ENCODE measurements at regions not wholly inside any gene's neighbourhood (a gene's known extent, or its start where the extent isn't known, plus 50 kb on each side); places are given as distances from the start of the nearest gene placed in this dataset.
A peak's percentile ranks its signal among the peaks of the same experiment; 100 is the strongest.

DNA sequence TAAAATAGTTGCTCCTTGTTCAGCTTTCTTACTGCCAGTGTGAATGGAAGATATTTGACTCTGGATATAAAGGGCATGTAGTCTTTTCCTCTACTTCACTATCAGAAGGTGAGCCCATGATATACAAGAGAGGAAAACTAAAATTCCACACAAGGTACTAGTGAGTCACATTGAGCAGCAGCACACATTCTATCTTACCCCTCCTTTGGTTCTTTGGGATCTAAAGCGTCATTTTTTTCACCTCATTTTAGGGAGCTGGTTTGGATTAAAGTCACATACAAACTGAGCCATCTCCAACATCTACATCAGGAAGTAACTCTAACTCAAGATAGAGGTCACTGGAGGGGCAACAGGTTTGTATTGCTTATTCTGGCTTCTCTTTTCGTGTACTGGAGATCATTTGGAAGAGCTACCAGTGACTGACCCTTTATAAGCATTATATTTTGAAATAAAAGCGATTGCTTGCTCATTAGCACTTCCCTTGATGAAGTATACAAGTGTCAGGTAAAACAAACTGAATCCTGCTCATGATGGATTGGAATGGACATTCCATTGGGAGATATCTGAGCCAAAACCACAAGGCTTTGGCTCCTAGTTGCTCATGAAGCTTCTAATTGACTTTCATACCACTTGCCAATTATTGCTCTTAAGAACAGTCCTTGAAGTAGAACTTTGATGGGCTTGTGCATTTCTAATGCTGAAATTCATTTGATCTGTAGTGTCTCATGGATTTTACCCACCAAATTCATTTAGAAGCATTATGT, 124.1 kb downstream of the SPCS3 start:
- DNase-seq = no peak

DNA sequence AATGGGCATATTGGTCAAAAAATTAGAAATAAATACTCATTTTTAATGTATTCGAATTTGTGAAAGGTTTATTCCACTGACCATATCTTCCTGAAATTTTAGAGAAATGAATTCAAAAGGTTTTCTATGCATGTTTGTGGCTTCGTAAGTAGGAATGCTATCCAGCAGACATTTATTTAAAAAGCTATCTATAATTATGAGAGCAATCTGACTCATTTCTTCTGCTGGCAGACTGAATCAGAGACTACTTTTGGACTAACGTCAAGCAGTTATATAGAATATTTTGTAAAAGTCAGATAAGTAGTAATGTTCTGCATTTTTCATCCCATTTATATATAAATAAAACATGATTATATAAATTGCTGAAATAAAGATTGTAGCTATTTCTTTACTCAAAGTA, 125.0 kb downstream of the SPCS3 start:
- DNase-seq = no peak

GRCh38 chr4:176448761-176449160, 129.0 kb downstream of the SPCS3 start:
- DNase-seq = no peak

- DNase-seq = peak; percentile 25
These were observed 131.7 kb downstream of the SPCS3 start for GRCh38 chr4:176451443-176451842.

- no peak for DNase-seq
These were observed 133.3 kb downstream of the SPCS3 start for GRCh38 chr4:176453079-176453478.

- DNase-seq = no peak
These were observed 133.9 kb downstream of the SPCS3 start for GRCh38 chr4:176453658-176454057.

DNA sequence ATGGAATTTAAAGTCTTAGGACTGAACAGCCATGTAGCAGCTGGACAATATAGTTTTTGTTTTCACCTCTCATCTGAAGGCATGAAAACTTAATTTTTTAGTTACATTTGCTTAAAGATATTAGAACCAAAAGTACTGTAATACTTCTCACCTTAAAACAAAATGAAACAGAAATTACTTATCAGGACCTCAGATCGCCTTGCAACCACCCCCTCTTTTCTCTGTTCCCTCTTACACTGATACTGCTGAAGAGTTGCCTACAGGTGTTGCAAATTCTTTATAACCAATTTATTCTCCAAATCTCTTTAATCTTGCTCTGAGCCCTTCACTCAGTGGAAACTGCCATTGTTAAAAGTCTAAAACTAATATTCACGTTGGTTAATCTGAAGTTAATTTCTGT, 145.0 kb downstream of the SPCS3 start:
- no peak for DNase-seq

DNA sequence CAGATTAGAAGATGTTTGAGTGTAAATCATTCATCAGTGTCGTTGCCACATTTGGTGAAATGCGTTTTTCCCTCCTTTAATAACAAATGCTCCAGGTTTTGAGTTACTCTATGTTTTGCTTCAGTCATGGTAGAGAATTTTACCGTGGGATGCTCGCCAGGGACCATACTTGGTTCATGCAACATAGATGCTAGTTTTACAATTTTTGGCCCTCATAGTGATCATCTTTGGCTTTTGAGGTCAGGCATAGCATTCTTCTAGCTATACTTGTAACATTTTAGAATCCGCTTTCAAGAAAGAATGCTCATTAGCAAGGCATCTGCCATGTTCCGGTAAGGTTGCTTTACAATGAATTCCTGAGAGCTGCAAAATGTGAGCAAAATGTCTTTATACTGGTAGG, 147.2 kb downstream of the SPCS3 start:
- DNase-seq = no peak

- DNase-seq = no peak
These were observed 149.8 kb downstream of the SPCS3 start for GRCh38 chr4:176469546-176469945.

- no peak for DNase-seq
These were observed 150.9 kb downstream of the SPCS3 start for GRCh38 chr4:176470671-176471070.

- DNase-seq = no peak
These were observed 155.3 kb downstream of the SPCS3 start for GRCh38 chr4:176475067-176475466.

- no peak for DNase-seq
These were observed 158.3 kb downstream of the SPCS3 start for GRCh38 chr4:176478076-176478475.

GRCh38 chr4:176479767-176480166, 160.0 kb downstream of the SPCS3 start:
- no peak for DNase-seq

- DNase-seq = no peak
These were observed 163.2 kb downstream of the SPCS3 start for GRCh38 chr4:176482972-176483371.

DNA sequence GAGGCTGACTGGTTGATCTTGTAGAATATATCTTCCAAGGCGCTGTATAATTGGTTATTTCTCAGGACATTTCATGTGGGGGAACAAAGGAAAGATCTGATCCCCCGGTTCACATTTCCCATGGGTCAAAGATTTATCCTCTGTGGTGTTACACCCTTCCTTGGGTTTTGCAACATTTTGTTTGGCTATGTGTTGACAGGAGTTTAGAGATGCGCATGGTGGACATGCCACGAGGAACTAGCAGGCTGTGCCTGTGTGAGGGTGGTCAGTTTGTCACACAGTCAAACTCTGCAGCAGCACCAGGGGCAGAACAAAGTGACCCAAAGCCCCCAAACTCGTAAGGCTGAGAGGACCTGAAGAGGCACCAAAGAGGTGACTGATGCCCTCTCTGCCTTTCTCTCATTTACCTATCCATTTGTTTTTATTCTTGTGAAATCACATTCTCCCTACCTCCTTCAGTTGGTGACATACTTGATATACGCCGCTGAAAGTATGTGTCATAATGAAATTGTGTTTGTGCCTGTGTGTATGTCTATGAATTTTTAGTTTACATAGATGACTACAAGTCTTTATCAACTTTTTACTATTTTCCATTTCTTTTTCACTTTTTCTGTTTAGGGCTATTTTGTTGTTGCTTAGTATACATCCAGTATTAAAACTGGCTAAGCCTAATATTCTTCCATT, 164.7 kb downstream of the SPCS3 start:
- DNase-seq = no peak

GRCh38 chr4:176489001-176489400, 169.2 kb downstream of the SPCS3 start:
- no peak for DNase-seq

DNA sequence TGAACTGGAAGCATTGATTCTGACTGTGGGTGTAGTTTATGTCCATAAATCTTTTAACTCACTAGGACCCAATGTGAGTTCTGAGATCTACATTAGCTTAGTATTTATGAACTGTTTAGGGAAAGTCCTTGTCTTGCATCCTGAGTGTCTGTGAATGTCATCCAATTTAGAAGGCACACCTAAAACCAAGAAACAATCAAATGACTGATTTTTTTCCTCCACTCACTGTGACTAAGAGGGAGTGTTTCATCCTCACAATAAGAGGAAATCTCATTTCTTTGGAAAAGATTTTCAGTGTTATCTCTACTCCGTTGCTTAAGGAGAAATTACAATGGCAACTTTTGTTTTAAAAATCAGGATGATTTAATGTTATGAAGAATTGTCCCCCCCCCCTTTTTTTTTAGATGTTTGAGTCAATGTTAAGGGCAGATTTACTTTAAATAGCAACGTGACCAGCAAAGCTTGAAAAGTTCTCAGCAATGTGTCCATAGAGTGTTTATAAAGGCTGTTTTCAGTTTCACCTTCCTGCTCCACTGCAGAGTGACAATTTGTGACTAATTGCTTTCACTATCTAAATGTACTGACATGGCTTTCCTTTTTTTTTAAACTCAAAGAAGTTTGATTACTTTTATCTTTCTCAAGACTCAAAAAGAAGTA, 173.0 kb downstream of the SPCS3 start:
- DNase-seq = no peak

DNA sequence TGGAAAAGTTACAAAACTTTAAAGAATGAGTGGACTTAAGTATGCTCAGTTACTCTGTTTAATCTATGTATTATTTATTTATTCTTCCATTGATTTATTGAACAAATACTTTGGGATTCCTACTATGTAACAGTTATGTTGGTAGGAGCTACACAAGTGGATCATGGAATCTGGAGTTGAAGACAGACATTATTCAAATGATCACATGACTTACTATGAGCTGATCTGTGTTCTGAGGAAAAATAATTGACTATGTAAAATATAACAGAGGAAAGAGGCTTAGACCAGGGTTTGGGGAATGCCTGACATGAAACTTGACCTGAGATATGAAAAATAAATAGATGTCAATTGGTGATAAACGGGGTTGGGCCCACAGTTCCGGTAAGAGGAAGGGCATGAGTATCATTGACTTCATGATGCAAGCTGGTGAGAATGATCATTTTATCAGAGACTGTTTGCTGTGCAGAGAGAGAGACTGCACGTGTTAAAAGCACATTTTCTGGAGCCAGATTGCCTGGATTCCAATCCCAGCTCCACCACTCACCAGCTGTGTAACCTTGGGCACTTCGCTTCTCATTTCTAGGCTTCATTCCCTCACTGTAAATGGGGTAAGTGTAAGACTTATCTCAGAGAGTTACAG, 179.0 kb downstream of the SPCS3 start:
- no peak for DNase-seq

DNA sequence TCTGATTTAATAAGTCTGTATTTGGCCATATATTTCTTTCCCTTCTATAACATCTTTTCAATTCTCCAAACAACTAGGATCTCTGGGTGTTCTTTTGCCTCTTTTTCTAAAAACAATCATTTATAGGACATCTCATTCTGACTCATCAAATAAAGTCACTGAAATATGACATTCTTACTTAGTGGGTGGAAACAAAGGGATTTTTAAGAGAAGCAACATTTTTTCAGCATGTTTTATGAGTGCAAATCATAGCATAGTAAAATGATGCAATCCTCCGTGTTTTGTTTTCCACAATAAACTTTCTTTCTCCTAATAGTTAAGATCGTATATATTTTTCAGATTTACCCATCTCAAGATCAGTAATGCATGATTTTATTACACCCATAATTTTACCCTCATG, 179.8 kb downstream of the SPCS3 start:
- DNase-seq = no peak

- no peak for DNase-seq
These were observed 181.1 kb downstream of the SPCS3 start for GRCh38 chr4:176500894-176501293.

DNA sequence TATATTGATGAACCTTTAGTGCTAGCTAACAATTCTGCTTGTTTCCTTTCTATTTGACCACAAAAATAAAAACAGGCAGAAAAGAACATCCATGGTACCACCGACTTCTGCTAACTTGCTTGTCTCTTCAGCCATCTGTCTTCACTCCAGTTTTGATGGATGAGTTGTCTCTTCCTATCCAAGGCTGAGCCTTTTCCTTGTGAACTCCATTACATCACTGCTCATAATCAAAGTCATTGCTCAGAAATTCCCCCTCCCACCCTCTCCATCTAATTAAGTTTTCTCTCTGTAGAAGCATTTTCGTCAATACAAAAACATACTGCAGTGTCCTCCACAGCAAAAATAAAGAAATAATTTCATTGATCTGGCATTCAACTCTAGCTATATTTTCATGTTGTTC, 184.4 kb downstream of the SPCS3 start:
- no peak for DNase-seq

DNA sequence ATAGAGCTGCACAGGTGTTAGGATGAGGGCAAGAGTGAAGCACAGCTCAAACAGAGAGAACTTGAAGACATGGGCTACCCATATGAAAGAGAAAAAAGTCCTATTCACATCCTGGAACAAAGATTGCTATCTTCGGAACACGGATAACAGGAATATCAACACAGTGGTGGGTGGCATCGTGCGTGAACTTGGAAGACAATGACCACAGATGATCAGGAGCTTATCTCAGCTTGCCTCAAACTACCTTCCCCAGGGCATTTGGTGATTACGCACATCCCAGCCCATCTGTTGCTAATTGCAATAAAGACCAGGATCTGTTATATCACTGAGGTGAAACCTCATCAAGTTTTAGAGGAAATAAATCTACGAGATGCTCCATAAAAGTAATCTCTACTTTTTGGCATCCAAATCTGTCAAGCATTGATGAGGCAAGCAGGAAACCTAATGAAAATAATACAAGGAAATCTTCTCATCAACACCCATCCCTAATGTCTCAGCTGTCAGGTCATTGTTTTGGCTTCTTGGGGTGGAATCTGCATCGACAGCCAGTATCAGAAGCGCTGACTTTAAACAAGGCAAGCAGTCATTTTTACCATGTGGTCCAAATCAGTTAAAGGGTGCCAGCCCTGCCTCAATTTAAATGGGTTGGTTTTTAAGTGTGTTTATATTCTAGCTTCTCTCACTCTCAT, 188.2 kb downstream of the SPCS3 start:
- no peak for DNase-seq

DNA sequence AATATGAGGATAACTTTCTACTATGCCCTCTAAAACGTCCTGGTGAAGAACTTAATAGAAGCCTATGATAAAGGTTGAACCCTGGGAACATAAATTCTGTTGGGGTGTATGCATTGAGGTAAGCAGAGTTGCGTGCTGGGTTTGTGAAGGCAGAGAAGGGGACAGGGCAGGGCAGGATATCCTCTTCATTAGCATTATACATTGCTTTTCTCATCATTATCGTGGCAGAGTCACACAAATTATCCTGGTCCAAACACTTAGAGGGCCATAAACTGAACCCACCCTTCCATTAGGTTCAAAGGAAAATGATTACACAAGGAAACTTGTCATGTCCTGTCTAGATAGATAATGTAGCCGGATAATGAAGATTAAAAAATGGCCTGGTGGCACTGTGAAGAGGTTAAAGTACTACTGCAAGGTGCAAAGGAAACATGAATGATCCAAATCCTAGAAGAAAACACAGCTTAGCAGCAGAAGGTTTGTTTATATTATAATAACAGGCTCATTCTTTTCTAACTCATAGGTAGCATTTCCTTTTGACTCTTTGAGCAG, 189.1 kb downstream of the SPCS3 start:
- no peak for DNase-seq

Measured in NCI-H774 (cell line).